ENCODE measurements at regions not wholly inside any gene's neighbourhood (a gene's known extent, or its start where the extent isn't known, plus 50 kb on each side); places are given as distances from the start of the nearest gene placed in this dataset.

DNA sequence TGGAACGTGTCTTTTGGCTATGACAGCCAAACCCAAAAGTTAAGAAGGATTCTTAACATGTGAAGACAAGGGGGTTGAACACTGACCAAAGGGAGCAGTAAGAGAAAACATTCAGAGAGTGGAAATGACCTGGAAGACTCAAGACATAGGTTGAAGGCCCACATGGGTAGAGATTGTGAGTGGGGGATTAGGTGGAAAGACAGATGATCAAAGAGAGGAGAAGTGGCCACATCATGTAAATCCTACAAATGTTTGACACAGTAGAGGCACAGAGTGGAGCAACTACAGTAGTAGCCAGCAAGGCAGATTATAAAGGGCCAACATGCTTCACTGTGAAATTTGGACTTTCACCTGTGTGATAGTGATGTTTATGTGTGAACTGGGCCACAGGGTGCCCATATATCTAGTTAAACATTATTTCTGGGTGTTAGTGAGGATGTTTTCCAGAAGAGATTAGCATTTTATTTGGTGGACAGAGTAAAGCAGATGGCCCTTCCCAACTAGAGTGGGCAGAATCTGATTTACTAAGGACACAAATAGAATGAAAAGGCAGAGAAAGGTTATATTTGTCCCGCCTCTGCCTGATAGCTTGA is 559.3 kb downstream of the RAB28 start:
- TF ChIP-seq, protein P1, sequence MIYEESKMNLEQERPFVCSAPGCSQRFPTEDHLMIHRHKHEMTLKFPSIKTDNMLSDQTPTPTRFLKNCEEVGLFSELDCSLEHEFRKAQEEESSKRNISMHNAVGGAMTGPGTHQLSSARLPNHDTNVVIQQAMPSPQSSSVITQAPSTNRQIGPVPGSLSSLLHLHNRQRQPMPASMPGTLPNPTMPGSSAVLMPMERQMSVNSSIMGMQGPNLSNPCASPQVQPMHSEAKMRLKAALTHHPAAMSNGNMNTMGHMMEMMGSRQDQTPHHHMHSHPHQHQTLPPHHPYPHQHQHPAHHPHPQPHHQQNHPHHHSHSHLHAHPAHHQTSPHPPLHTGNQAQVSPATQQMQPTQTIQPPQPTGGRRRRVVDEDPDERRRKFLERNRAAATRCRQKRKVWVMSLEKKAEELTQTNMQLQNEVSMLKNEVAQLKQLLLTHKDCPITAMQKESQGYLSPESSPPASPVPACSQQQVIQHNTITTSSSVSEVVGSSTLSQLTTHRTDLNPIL (CRISPR knock-in tag; IDR thresholded peaks at IDR 0.05), result no peak
- no peak for TF ChIP-seq RAD21 (CRISPR knock-in tag; conservative IDR thresholded peaks at IDR 0.05 in 1 of 2, IDR thresholded peaks at IDR 0.05 in 1 of 2)
- TF ChIP-seq ZSCAN29 (IDR thresholded peaks at IDR 0.05), result no peak
- FAIRE-seq, result no peak
- H3K27ac ChIP-seq (ENCODE audit: extremely low read depth, low read depth, low read length), result no peak overlapping the region
- ChIA-PET POLR2A (no interaction called here), CTCF (ENCODE audit: low intra/inter-chr PET ratio) (no interaction called here)
- H3K4me1 ChIP-seq (replicated peaks in 1 of 2; ENCODE audit: control insufficient read depth in 2 of 2, insufficient read depth in 2 of 2, low read length in 2 of 2), result no peaks in the 10 kb centered on the region
- H3K27me3 ChIP-seq (ENCODE audit: control insufficient read depth in 2 of 2, insufficient read depth in 2 of 2, low read length in 2 of 2), result no peaks in the 10 kb centered on the region
- no peaks in the 10 kb centered on the region for H3K9me1 ChIP-seq (ENCODE audit: control insufficient read depth, insufficient read depth, low read length)
- BruUV-seq (replicated peaks), result no TSS peak
- in situ Hi-C loops (cut with MboI) (no loop called here), intact Hi-C loops (cut with micrococcal nuclease) (no loop called here)
- H3K36me3 ChIP-seq (ENCODE audit: control insufficient read depth, insufficient read depth, low read length), result no peaks in the 10 kb centered on the region
- H3K9me3 ChIP-seq (replicated peaks; ENCODE audit: control insufficient read depth, insufficient read depth, low read depth, low read length), result no peaks in the 10 kb centered on the region
- H2AFZ ChIP-seq (ENCODE audit: low read depth, low read length), result no peak overlapping the region
- H3K4me3 ChIP-seq, result no peak overlapping the region
- H3K79me2 ChIP-seq (ENCODE audit: control insufficient read depth, insufficient read depth, low read length), result no peaks in the 10 kb centered on the region
- no peak overlapping the region for H3K9ac ChIP-seq (ENCODE audit: insufficient read depth in 1 of 2, low read depth in 2 of 2, low read length in 2 of 2)
- ATAC-seq, result no peak
- DNase-seq (ENCODE audit: extremely low read depth in 1 of 4, low spot score in 3 of 4), result no peak
- no peak overlapping the region for H3K4me2 ChIP-seq (ENCODE audit: insufficient read depth, low read length)
- WGBS (ENCODE audit: insufficient coverage, low coverage, missing lambda C conversion rate), result 0% methylated on average over 2 of the region's 2 CpGs
- no peaks in the 10 kb centered on the region for H4K20me1 ChIP-seq (replicated peaks; ENCODE audit: control insufficient read depth, insufficient read depth, low read length)

GRCh38 chr4:12924253-12924652 is 559.9 kb downstream of the RAB28 start:
- ATAC-seq, result no peak
- CTCF ChIA-PET (ENCODE audit: low intra/inter-chr PET ratio), result no interaction called here

More at GRCh38 chr4:12924253-12924652, 559.9 kb downstream of the RAB28 start:
- no peaks in the 10 kb centered on the region for H3K36me3 ChIP-seq (ENCODE audit: control insufficient read depth, insufficient read depth, low read length)
- BruUV-seq (replicated peaks), result no TSS peak
- intact Hi-C loops (cut with micrococcal nuclease) (no loop called here), in situ Hi-C loops (cut with MboI) (no loop called here)
- H3K4me2 ChIP-seq (ENCODE audit: insufficient read depth, low read length), result no peak overlapping the region
- H4K20me1 ChIP-seq (replicated peaks; ENCODE audit: control insufficient read depth, insufficient read depth, low read length), result no peaks in the 10 kb centered on the region
- H3K9me1 ChIP-seq (ENCODE audit: control insufficient read depth, insufficient read depth, low read length), result no peaks in the 10 kb centered on the region
- no peak overlapping the region for H2AFZ ChIP-seq (ENCODE audit: low read depth, low read length)
- POLR2A ChIA-PET, result no interaction called here
- no peak overlapping the region for H3K9ac ChIP-seq (ENCODE audit: insufficient read depth in 1 of 2, low read depth in 2 of 2, low read length in 2 of 2)
- no peaks in the 10 kb centered on the region for H3K79me2 ChIP-seq (ENCODE audit: control insufficient read depth, insufficient read depth, low read length)
- no peak for DNase-seq (ENCODE audit: extremely low read depth in 1 of 4, low spot score in 3 of 4)
- H3K4me3 ChIP-seq, result no peak overlapping the region
- TF ChIP-seq NFXL1 (CRISPR knock-in tag; IDR thresholded peaks at IDR 0.05), result no peak
- TF ChIP-seq MCM5 (IDR thresholded peaks at IDR 0.05; ENCODE audit: low read depth), result no peak
- TF ChIP-seq, protein P2, sequence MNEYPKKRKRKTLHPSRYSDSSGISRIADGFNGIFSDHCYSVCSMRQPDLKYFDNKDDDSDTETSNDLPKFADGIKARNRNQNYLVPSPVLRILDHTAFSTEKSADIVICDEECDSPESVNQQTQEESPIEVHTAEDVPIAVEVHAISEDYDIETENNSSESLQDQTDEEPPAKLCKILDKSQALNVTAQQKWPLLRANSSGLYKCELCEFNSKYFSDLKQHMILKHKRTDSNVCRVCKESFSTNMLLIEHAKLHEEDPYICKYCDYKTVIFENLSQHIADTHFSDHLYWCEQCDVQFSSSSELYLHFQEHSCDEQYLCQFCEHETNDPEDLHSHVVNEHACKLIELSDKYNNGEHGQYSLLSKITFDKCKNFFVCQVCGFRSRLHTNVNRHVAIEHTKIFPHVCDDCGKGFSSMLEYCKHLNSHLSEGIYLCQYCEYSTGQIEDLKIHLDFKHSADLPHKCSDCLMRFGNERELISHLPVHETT (CRISPR knock-in tag; conservative IDR thresholded peaks at IDR 0.05 in 1 of 2, IDR thresholded peaks at IDR 0.05 in 1 of 2), result no peak
- no peak for TF ChIP-seq CBFA2T2 (conservative IDR thresholded peaks at IDR 0.05)
- TF ChIP-seq ZNF175 (CRISPR knock-in tag; IDR thresholded peaks at IDR 0.05; ENCODE audit: low read depth), result no peak
- TF ChIP-seq, protein P3, sequence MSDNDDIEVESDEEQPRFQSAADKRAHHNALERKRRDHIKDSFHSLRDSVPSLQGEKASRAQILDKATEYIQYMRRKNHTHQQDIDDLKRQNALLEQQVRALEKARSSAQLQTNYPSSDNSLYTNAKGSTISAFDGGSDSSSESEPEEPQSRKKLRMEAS (CRISPR knock-in tag; IDR thresholded peaks at IDR 0.05), result no peak
- no peak for TF ChIP-seq NCOA1 (IDR thresholded peaks at IDR 0.05; ENCODE audit: low read depth)
- TF ChIP-seq POLR3G (IDR thresholded peaks at IDR 0.05; ENCODE audit: extremely low read depth, insufficient read length, insufficient replicate concordance), result no peak
- WGBS (ENCODE audit: insufficient coverage, low coverage, missing lambda C conversion rate), result 0% methylated on average over 4 of the region's 4 CpGs
- no peaks in the 10 kb centered on the region for H3K9me3 ChIP-seq (replicated peaks; ENCODE audit: control insufficient read depth, insufficient read depth, low read depth, low read length)
- no peak for FAIRE-seq
- H3K27ac ChIP-seq (ENCODE audit: extremely low read depth, low read depth, low read length), result no peak overlapping the region
- H3K27me3 ChIP-seq (ENCODE audit: control insufficient read depth in 2 of 2, insufficient read depth in 2 of 2, low read length in 2 of 2), result no peaks in the 10 kb centered on the region
- no peaks in the 10 kb centered on the region for H3K4me1 ChIP-seq (replicated peaks in 1 of 2; ENCODE audit: control insufficient read depth in 2 of 2, insufficient read depth in 2 of 2, low read length in 2 of 2)

Measured in K562 (cell line).